ENCODE measurements at regions not wholly inside any gene's neighbourhood (a gene's known extent, or its start where the extent isn't known, plus 50 kb on each side); places are given as distances from the start of the nearest gene placed in this dataset.

- TF ChIP-seq POLR2A (IDR thresholded peaks at IDR 0.05; ENCODE audit: low read depth, low read length) (no peak), MTA3 (IDR thresholded peaks at IDR 0.05; ENCODE audit: borderline replicate concordance, low read length) (no peak), STAT1 (conservative IDR thresholded peaks at IDR 0.05) (no peak), PAX8 (IDR thresholded peaks at IDR 0.05) (no peak), KLF5 (IDR thresholded peaks at IDR 0.05; ENCODE audit: partially characterized antibody) (no peak), LARP7 (IDR thresholded peaks at IDR 0.05) (no peak), RELB (IDR thresholded peaks at IDR 0.05; ENCODE audit: low read depth) (no peak), SKIL (IDR thresholded peaks at IDR 0.05; ENCODE audit: low read depth, poor library complexity, severe bottlenecking) (no peak), ATF3 (IDR thresholded peaks at IDR 0.05; ENCODE audit: borderline replicate concordance, extremely low read depth, low read depth, low read length) (no peak), MEF2B (IDR thresholded peaks at IDR 0.05; ENCODE audit: partially characterized antibody, poor library complexity, severe bottlenecking) (no peak)
Observed at GRCh38 chr4:180610324-180610723, 1632.9 kb upstream of the TENM3 start (continued).

- no peaks in the 10 kb centered on the region for H4K20me1 ChIP-seq (ENCODE audit: control insufficient read depth, insufficient read depth)
- BruUV-seq (replicated peaks): no TSS peak
- DNase-seq (ENCODE audit: low read depth, low spot score) (no peak), FAIRE-seq (no peak), ATAC-seq (peak; percentile 42; the same call in 1 of the 3 replicates)
- H3K9ac ChIP-seq (ENCODE audit: control insufficient read depth, insufficient read depth, low read length): no peak overlapping the region
- ChIA-PET RAD21 (ENCODE audit: unreplicated experiment) (interaction anchor here (2.0 kb wide), 1 partner anchor 21 kb away, joined by 4 read pairs; no protein-coding TSS in a partner anchor), POLR2A (no interaction called here), CTCF (no interaction called here), SMC1A (ENCODE audit: uncharacterized antibody, unreplicated experiment) (no interaction called here)
- H3K4me3 ChIP-seq: no peak overlapping the region
- H3K9me3 ChIP-seq (replicated peaks; ENCODE audit: control insufficient read depth, insufficient read depth, low read length): no peaks in the 10 kb centered on the region
- WGBS (ENCODE audit: insufficient coverage, insufficient replicate concordance, low lambda C conversion rate, missing lambda C conversion rate): 42% methylated on average over 3 of the region's 3 CpGs
- H3K27ac ChIP-seq (ENCODE audit: control insufficient read depth, insufficient read depth): no peak overlapping the region
- in situ Hi-C loops (cut with MboI) (no loop called here), intact Hi-C loops (cut with micrococcal nuclease; ENCODE audit: unreplicated experiment) (no loop called here)
- no peaks in the 10 kb centered on the region for H3K79me2 ChIP-seq (ENCODE audit: control insufficient read depth, insufficient read depth, low read length)
- no peak overlapping the region for H2AFZ ChIP-seq (ENCODE audit: control insufficient read depth, low read depth, low read length)
- H3K4me2 ChIP-seq (ENCODE audit: control insufficient read depth, insufficient read depth): no peak overlapping the region
- no peaks in the 10 kb centered on the region for H3K27me3 ChIP-seq (replicated peaks in 1 of 2; ENCODE audit: control insufficient read depth in 2 of 2, insufficient read depth in 2 of 2, low read length in 1 of 2)
- no peaks in the 10 kb centered on the region for H3K36me3 ChIP-seq (ENCODE audit: control insufficient read depth in 2 of 2, insufficient read depth in 2 of 2, low read length in 1 of 2)
- no peaks in the 10 kb centered on the region for H3K4me1 ChIP-seq (ENCODE audit: control insufficient read depth, insufficient read depth, low read length)
- TF ChIP-seq ELK1 (IDR thresholded peaks at IDR 0.05; ENCODE audit: low read depth, low read length) (no peak), REST (IDR thresholded peaks at IDR 0.05; ENCODE audit: low read depth, low read length) (no peak), HDAC2 (IDR thresholded peaks at IDR 0.05) (no peak), USF2 (IDR thresholded peaks at IDR 0.05; ENCODE audit: borderline replicate concordance, low read depth, low read length) (no peak), ZZZ3 (IDR thresholded peaks at IDR 0.05; ENCODE audit: control insufficient read depth, insufficient read length, low read depth) (no peak)
Observed at GRCh38 chr4:180615746-180616145, 1627.5 kb upstream of the TENM3 start.

Data from GM12878 (cell line).